GM21390 (cell line): ENCODE measurements at regions not wholly inside any gene's neighbourhood (a gene's known extent, or its start where the extent isn't known, plus 50 kb on each side); places are given as distances from the start of the nearest gene placed in this dataset.
"Not testable (repeated sequence)": the region's sequence is repeated elsewhere in the genome, so short reads cannot be mapped to it uniquely, and the experiment has no call there.

Experiments
- ATAC-seq: cut with Tn5 transposase; IDR thresholded peaks from one replicate; pipeline ENCODE4 v1.9.1; 2021; ENCODE audit not compliant: unreplicated experiment

GRCh38 chr6:14885498-14885897 lies 360.4 kb upstream of the JARID2 start:
- no peak for ATAC-seq

DNA sequence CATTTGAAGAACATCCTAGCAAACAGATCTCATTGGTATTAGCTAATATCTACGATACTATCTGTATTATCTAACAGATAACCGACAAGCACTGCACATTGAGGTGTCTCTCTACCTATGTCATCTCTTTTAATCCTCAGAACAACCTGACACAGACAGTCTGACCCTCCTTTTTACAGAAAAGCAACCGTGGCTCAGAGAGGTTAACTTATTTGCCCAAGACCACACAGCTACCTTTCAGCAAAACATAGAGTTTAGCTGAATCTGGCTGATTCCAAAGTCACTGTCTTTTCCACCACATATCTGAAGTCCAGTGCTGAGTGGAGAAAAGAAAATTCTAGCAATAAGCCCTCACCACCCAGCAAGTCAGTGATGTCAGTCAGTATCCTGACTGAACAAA lies 358.7 kb upstream of the JARID2 start:
- ATAC-seq, result no peak

DNA sequence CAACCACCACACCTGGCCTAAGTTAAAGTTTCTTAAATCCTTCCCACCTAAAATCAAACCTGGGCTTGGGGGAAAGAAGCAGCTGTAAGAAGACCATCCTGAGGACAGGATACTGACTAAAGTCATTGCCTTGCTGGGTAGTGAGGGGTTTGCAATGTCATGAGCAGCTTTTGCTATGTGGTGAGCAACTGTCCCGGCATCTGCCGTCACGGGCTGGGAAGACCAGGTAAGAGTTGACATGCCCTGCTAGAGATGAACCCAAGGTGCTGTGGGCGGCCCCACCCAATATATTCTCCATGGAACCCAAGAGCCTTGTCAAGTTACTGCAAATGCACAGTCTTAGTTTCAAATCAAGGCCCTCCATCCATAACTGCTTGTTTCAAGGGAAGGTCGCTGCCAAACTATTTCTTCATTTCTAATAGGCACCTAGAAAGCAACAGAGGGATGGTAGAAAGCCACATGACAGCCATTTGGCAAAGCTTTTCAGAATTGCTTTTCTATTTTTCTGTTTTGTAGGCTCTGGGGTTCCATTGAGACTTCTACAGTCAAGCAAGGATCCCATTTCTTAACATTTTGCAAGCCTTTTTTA lies 357.8 kb upstream of the JARID2 start:
- no peak for ATAC-seq

DNA sequence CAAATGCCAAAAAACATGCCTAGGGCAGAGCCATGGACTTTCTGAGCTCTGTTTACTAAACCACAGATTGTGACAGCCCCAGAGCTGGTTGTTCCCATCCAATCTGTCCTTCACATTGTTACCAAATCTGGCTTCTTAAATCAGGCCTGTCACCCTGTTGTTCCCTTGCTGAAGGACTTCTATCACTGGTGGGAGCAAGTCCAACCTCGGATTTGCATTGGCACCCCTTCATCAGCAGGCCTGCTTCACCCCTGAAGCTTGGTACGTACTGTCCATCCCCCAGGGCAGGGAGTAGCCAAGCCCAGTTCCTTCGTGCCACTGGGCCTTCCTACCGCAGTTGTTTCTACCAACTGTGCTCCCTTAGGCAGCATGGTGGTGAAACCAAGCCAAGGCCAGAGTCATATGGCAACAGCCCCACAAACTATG lies 357.3 kb upstream of the JARID2 start:
- no peak for ATAC-seq

- ATAC-seq, result no peak
Observed at GRCh38 chr6:14889188-14889587, 356.7 kb upstream of the JARID2 start.

GRCh38 chr6:14889611-14890593 lies 356.0 kb upstream of the JARID2 start:
- no peak for ATAC-seq

DNA sequence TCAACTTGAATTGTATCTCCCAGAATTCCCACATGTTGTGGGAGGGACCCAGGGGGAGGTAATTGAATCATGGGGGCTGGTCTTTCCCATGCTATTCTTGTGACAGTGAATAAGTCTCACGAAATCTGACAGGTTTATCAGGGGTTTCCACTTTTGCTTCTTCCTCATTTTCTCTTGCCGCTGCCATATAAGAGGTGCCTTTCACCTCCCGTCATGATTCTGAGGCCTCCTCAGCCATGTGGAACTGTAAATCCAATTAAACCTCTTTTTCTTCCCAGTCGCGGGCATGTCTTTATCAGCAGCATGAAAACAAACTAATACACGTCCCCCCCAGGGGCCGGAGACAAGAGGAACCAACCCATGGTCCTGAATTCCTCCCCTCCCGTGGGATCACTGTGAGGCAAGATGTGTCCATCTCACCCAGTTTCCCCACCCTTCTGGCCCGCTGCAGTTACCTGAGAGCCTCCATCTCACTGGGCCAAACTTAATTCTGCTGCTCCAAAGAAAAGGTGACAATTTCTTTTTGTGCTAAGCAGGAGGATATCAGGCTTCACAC lies 354.0 kb upstream of the JARID2 start:
- ATAC-seq, result not testable (repeated sequence)

DNA sequence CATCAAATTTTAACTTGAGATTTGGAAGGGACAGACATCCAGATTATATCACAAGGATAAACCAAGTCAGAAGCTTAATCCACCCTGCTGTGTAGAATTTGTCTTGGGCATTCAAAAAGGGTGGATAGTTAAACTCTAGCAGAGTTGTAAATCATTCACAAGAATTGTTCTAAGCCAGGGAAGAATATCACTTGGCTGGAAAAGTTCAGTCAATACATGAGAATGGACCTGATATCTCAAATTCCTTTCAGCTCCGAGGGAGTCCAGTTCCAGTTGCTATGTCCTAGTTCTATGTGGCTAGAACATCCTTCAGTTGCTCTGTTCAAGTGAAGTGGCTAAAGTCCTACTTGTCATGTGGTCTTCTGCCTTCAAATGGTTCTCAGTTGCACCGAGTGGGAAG lies 351.8 kb upstream of the JARID2 start:
- no peak for ATAC-seq

DNA sequence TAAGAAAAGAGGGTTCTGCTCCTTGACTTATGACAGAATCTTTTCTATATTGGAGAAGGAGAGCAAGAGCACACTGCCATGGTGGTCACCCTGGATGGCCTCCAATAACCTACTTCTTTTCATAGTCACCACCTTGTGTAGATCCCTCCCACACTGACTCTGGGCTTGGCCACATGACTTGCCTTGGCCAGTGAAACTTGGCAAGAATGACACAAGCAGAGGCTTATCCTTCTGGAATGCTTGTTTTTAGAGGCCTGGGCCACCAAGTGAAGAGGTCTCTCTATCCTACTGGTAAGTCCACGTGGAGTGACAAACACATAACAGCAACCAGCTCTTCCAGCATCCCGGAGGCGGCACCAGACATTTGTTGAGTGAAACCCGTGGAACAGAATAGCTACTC lies 349.4 kb upstream of the JARID2 start:
- no peak for ATAC-seq

- ATAC-seq, result no peak
Observed at GRCh38 chr6:14897831-14898230, 348.0 kb upstream of the JARID2 start.

- ATAC-seq, result not testable (repeated sequence)
Observed at GRCh38 chr6:14899441-14899840, 346.4 kb upstream of the JARID2 start.

- ATAC-seq, result no peak
Observed at GRCh38 chr6:14900919-14901318, 344.9 kb upstream of the JARID2 start.

- ATAC-seq, result no peak
Observed at GRCh38 chr6:14903176-14904038, 342.5 kb upstream of the JARID2 start.

- no peak for ATAC-seq
Observed at GRCh38 chr6:14905201-14905600, 340.7 kb upstream of the JARID2 start.

DNA sequence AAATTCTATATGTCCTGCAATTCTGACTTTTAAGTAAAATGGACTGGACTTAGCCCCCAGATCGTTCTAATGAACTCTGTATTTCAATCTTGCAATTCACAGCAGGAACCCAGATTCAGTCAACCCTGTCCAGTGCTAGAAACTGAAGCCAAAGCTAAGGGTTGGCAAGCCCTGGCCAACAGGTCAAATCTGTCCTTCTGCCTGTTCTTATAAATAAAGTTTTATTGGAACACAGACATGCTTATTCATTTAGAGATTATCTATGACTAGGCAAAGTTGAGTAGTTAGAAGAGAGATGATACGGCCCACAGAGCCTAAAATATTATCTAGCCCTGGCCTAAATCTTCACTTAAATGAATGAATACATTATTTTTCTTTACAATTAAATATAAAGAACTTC lies 339.2 kb upstream of the JARID2 start:
- no peak for ATAC-seq

- ATAC-seq, result peak; percentile 82
Observed at GRCh38 chr6:14910692-14911547, 334.9 kb upstream of the JARID2 start.

DNA sequence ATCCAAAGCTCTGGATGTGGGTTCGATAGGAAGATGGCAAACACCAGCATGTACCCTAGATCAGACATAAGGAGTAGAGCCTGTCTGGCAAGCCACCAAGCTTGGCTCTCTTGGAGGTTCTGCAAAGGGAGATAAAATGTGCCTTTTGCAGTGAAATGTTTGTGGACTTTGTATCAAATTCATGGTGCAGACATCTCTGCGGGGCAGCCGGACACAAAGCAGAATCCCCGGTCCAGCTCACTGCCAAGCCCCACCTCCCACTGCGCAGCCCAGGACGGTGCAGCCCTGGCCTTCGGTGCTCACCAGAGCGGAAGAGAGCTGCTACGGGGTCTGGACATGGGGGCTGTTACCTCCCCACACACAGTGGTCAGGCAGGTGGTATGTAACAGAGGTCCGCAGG lies 333.6 kb upstream of the JARID2 start:
- no peak for ATAC-seq

- no peak for ATAC-seq
Observed at GRCh38 chr6:14912706-14913105, 333.2 kb upstream of the JARID2 start.

GRCh38 chr6:14913931-14914330 lies 331.9 kb upstream of the JARID2 start:
- ATAC-seq, result no peak
